Stimulated activated naive CD8-positive, alpha-beta T cell treated with anti-CD3 and anti-CD28 coated beads, Interleukin-15, amount 100 ng/mL, for 72 hours (primary cell): ENCODE measurements at regions not wholly inside any gene's neighbourhood (a gene's known extent, or its start where the extent isn't known, plus 50 kb on each side); places are given as distances from the start of the nearest gene placed in this dataset.

Source experiments
- ATAC-seq: fragments of 150-1000 bp; cut with Tn5 transposase; 2 replicates; pipeline ENCODE4 v1.10.0; 2021; ENCODE audit warnings: mild to moderate bottlenecking, moderate library complexity
- DNase-seq, 2 donors: peaks; one replicate each; pipeline ENCODE4 v3.0.0; 2021 to 2022
- H3K27ac Mint-ChIP-seq, 2 donors: one replicate each; pipeline ENCODE4 v1.8.0; 2022; ENCODE audit warnings: mild to moderate bottlenecking in 2 of 2, mixed read lengths in 2 of 2, moderate library complexity in 2 of 2
- H3K27me3 Mint-ChIP-seq: one replicate; pipeline ENCODE4 v1.8.0; 2022; ENCODE audit warnings: mixed read lengths
- H3K4me1 Mint-ChIP-seq: one replicate; pipeline ENCODE4 v1.8.0; 2022; ENCODE audit warnings: mild to moderate bottlenecking, mixed read lengths
- H3K4me3 Mint-ChIP-seq, 2 donors: one replicate each; pipeline ENCODE4 v1.8.0; 2022; ENCODE audit warnings: mild to moderate bottlenecking in 2 of 2, mixed read lengths in 2 of 2, moderate library complexity in 1 of 2
- H3K9me3 Mint-ChIP-seq, 2 donors: one replicate each; pipeline ENCODE4 v1.8.0; 2022; ENCODE audit warnings: mixed read lengths in 2 of 2

GRCh38 chr5:3912790-3913189 is 317.2 kb downstream of the IRX1 start:
- Mint-ChIP-seq H3K4me3 (no peak overlapping the region), H3K4me1 (no peaks in the 10 kb centered on the region), H3K9me3 (peaks cover 5 to 16% of the 10 kb centered on the region in 2 donors), H3K27me3 (peaks cover 8% of the 10 kb centered on the region), H3K27ac (no peak overlapping the region)
- no peak for ATAC-seq
- DNase-seq, result no peak

GRCh38 chr5:3913279-3913678 is 317.6 kb downstream of the IRX1 start:
- Mint-ChIP-seq H3K4me3 (no peak overlapping the region), H3K27me3 (peaks cover 8% of the 10 kb centered on the region), H3K9me3 (peaks cover 5 to 16% of the 10 kb centered on the region in 2 donors), H3K4me1 (no peaks in the 10 kb centered on the region), H3K27ac (no peak overlapping the region)
- ATAC-seq (no peak), DNase-seq (no peak)

GRCh38 chr5:3925022-3925421 is 329.4 kb downstream of the IRX1 start:
- peaks cover 21 to 34% of the 10 kb centered on the region in 2 donors for H3K9me3 Mint-ChIP-seq
- no peak overlapping the region for H3K27ac Mint-ChIP-seq
- ATAC-seq (no peak), DNase-seq (no peak)
- H3K4me3 Mint-ChIP-seq, result no peak overlapping the region
- no peaks in the 10 kb centered on the region for H3K4me1 Mint-ChIP-seq
- H3K27me3 Mint-ChIP-seq, result peaks cover 9% of the 10 kb centered on the region

GRCh38 chr5:3925935-3926334 is 330.3 kb downstream of the IRX1 start:
- Mint-ChIP-seq H3K27me3 (peaks cover 9% of the 10 kb centered on the region), H3K4me1 (no peaks in the 10 kb centered on the region), H3K27ac (no peak overlapping the region), H3K4me3 (no peak overlapping the region), H3K9me3 (peaks cover 17 to 34% of the 10 kb centered on the region in 2 donors)
- DNase-seq (no peak), ATAC-seq (no peak)

- DNase-seq (no peak), ATAC-seq (no peak)
- Mint-ChIP-seq H3K27me3 (peaks cover 9% of the 10 kb centered on the region), H3K27ac (no peak overlapping the region), H3K9me3 (peaks cover 19 to 27% of the 10 kb centered on the region in 2 donors), H3K4me1 (no peaks in the 10 kb centered on the region), H3K4me3 (no peak overlapping the region)
These were observed 334.2 kb downstream of the IRX1 start for GRCh38 chr5:3929799-3930198.

GRCh38 chr5:3931976-3932375 is 336.3 kb downstream of the IRX1 start:
- no peak for ATAC-seq
- DNase-seq, result no peak
- Mint-ChIP-seq H3K27ac (no peak overlapping the region), H3K4me1 (no peaks in the 10 kb centered on the region), H3K9me3 (peaks cover 21 to 32% of the 10 kb centered on the region in 2 donors), H3K27me3 (peaks cover 9% of the 10 kb centered on the region), H3K4me3 (no peak overlapping the region)

- DNase-seq (no peak), ATAC-seq (no peak)
- Mint-ChIP-seq H3K4me3 (no peak overlapping the region), H3K9me3 (peaks cover 12 to 17% of the 10 kb centered on the region in 2 donors), H3K27ac (no peak overlapping the region), H3K27me3 (peaks cover 9% of the 10 kb centered on the region), H3K4me1 (no peaks in the 10 kb centered on the region)
These were observed 337.9 kb downstream of the IRX1 start for GRCh38 chr5:3933536-3933935.

- Mint-ChIP-seq H3K9me3 (peaks cover 10 to 15% of the 10 kb centered on the region in 2 donors), H3K4me1 (no peaks in the 10 kb centered on the region), H3K27ac (no peak overlapping the region), H3K27me3 (peaks cover 8% of the 10 kb centered on the region), H3K4me3 (no peak overlapping the region)
- no peak for ATAC-seq
- DNase-seq, result no peak
These were observed 338.3 kb downstream of the IRX1 start for GRCh38 chr5:3933966-3934365.

GRCh38 chr5:3943859-3944258 is 348.2 kb downstream of the IRX1 start:
- Mint-ChIP-seq H3K4me3 (no peak overlapping the region), H3K27me3 (no peaks in the 10 kb centered on the region), H3K4me1 (no peaks in the 10 kb centered on the region), H3K27ac (no peak overlapping the region), H3K9me3 (peaks cover 0 to 4% of the 10 kb centered on the region in 2 donors)
- DNase-seq, result no peak
- ATAC-seq, result no peak

GRCh38 chr5:3944930-3945329 is 349.3 kb downstream of the IRX1 start:
- Mint-ChIP-seq H3K27me3 (no peaks in the 10 kb centered on the region), H3K27ac (no peak overlapping the region), H3K9me3 (peaks cover 0 to 15% of the 10 kb centered on the region in 2 donors), H3K4me3 (no peak overlapping the region), H3K4me1 (no peaks in the 10 kb centered on the region)
- DNase-seq, result no peak
- ATAC-seq, result no peak

GRCh38 chr5:3948838-3949237 is 353.2 kb downstream of the IRX1 start:
- Mint-ChIP-seq H3K27me3 (no peaks in the 10 kb centered on the region), H3K27ac (no peak overlapping the region), H3K4me1 (no peaks in the 10 kb centered on the region), H3K4me3 (no peak overlapping the region), H3K9me3 (peaks cover 0 to 21% of the 10 kb centered on the region in 2 donors)
- ATAC-seq (no peak), DNase-seq (no peak)

- Mint-ChIP-seq H3K4me3 (no peak overlapping the region), H3K9me3 (peaks cover 4 to 20% of the 10 kb centered on the region in 2 donors), H3K27ac (no peak overlapping the region), H3K4me1 (no peaks in the 10 kb centered on the region), H3K27me3 (no peaks in the 10 kb centered on the region)
- DNase-seq (no peak), ATAC-seq (no peak)
These were observed 358.6 kb downstream of the IRX1 start for GRCh38 chr5:3954199-3954598.

- Mint-ChIP-seq H3K4me1 (no peaks in the 10 kb centered on the region), H3K27ac (no peak overlapping the region), H3K27me3 (no peaks in the 10 kb centered on the region), H3K9me3 (peaks cover 4 to 16% of the 10 kb centered on the region in 2 donors), H3K4me3 (no peak overlapping the region)
- no peak for DNase-seq
- ATAC-seq, result no peak
These were observed 359.0 kb downstream of the IRX1 start for GRCh38 chr5:3954633-3955032.

- no peaks in the 10 kb centered on the region for H3K4me1 Mint-ChIP-seq
- H3K27me3 Mint-ChIP-seq, result no peaks in the 10 kb centered on the region
- ATAC-seq (no peak), DNase-seq (no peak)
- H3K9me3 Mint-ChIP-seq, result peaks cover 4 to 12% of the 10 kb centered on the region in 2 donors
- no peak overlapping the region for H3K27ac Mint-ChIP-seq
- H3K4me3 Mint-ChIP-seq, result no peak overlapping the region
These were observed 362.0 kb downstream of the IRX1 start for GRCh38 chr5:3957658-3958057.

GRCh38 chr5:3958389-3958788 is 362.8 kb downstream of the IRX1 start:
- no peak for ATAC-seq
- H3K9me3 Mint-ChIP-seq, result peaks cover 4 to 13% of the 10 kb centered on the region in 2 donors
- H3K27ac Mint-ChIP-seq, result no peak overlapping the region
- no peaks in the 10 kb centered on the region for H3K4me1 Mint-ChIP-seq
- no peak for DNase-seq
- H3K27me3 Mint-ChIP-seq, result no peaks in the 10 kb centered on the region
- H3K4me3 Mint-ChIP-seq, result no peak overlapping the region

GRCh38 chr5:3962113-3962512 is 366.5 kb downstream of the IRX1 start:
- Mint-ChIP-seq H3K27me3 (no peaks in the 10 kb centered on the region), H3K4me1 (no peaks in the 10 kb centered on the region), H3K27ac (no peak overlapping the region), H3K4me3 (no peak overlapping the region), H3K9me3 (peaks cover 2 to 19% of the 10 kb centered on the region in 2 donors)
- ATAC-seq (no peak), DNase-seq (no peak)

- no peaks in the 10 kb centered on the region for H3K27me3 Mint-ChIP-seq
- H3K4me1 Mint-ChIP-seq, result no peaks in the 10 kb centered on the region
- peaks cover 0 to 20% of the 10 kb centered on the region in 2 donors for H3K9me3 Mint-ChIP-seq
- H3K27ac Mint-ChIP-seq, result no peak overlapping the region
- H3K4me3 Mint-ChIP-seq, result no peak overlapping the region
- DNase-seq (no peak), ATAC-seq (no peak)
These were observed 368.0 kb downstream of the IRX1 start for GRCh38 chr5:3963652-3964051.
